Kidney capillary endothelial cell (primary cell): ENCODE measurements at regions not wholly inside any gene's neighbourhood (a gene's known extent, or its start where the extent isn't known, plus 50 kb on each side); places are given as distances from the start of the nearest gene placed in this dataset.
"Not testable (repeated sequence)": the region's sequence is repeated elsewhere in the genome, so short reads cannot be mapped to it uniquely, and the experiment has no call there.

Experiments
- DNase-seq: peaks from one replicate; pipeline ENCODE4 v3.0.0-alpha.2; 2018; ENCODE audit warnings: low spot score

DNA sequence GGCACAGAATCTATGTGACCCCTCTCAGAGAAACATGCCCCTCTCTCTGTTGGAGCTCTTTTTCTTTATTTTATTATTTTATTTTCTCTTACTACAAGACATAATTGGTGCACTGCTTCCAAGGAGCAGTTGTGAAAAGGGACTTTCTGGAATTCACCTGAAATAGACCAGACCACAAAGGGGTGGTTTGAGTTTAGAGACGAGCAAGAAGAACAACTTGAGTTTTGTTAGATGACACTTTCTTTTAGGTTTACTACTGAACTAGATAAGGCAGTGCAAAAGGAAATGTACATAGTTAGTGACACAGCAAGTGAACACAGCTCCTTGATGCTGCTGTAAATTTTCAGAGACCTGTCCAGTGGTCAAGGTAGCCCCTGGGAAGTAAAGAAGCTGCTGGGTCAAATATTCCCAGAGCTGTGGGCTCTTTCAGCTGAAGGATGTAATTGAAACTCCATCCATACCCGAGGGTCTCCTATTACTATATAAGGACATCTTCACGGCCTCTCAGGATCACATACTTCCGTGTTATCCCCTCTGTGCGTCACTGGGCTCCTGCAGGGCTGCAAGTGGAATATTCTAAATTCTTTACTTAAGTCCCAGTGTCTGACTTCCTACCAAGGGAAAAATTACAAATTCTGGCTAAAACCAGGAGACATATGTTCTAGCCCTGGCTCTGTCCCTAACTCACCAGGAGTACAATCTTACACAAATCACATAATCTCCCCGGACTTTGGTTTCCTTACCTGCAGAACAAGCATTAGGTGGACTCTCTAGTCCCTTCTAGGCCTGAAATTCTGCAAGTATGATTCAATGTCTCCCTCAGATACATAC is 69.1 kb upstream of the ADTRP start:
- DNase-seq, result no peak

GRCh38 chr6:11847068-11847467 is 68.5 kb upstream of the ADTRP start:
- not testable (repeated sequence) for DNase-seq

GRCh38 chr6:11845664-11846577 is 67.3 kb upstream of the ADTRP start:
- DNase-seq, result no peak

DNA sequence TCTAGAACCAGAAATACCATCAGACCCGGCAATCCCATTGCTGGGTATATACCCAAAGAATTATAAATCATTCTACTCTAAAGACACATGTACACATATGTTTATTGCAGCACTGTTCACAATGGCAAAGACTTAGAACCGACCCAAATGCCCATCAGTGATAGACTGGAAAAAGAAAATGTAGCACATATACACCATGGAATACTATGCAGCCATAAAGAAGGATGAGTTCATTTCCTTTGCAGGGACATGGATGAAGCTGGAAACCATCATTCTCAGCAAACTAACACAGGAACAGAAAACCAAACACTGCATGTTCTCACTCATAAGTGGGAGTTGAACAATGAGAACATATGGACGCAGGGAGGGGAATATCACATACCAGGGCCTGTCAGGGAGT is 64.2 kb upstream of the ADTRP start:
- not testable (repeated sequence) for DNase-seq

GRCh38 chr6:11835065-11835464 is 56.5 kb upstream of the ADTRP start:
- DNase-seq, result no peak

DNA sequence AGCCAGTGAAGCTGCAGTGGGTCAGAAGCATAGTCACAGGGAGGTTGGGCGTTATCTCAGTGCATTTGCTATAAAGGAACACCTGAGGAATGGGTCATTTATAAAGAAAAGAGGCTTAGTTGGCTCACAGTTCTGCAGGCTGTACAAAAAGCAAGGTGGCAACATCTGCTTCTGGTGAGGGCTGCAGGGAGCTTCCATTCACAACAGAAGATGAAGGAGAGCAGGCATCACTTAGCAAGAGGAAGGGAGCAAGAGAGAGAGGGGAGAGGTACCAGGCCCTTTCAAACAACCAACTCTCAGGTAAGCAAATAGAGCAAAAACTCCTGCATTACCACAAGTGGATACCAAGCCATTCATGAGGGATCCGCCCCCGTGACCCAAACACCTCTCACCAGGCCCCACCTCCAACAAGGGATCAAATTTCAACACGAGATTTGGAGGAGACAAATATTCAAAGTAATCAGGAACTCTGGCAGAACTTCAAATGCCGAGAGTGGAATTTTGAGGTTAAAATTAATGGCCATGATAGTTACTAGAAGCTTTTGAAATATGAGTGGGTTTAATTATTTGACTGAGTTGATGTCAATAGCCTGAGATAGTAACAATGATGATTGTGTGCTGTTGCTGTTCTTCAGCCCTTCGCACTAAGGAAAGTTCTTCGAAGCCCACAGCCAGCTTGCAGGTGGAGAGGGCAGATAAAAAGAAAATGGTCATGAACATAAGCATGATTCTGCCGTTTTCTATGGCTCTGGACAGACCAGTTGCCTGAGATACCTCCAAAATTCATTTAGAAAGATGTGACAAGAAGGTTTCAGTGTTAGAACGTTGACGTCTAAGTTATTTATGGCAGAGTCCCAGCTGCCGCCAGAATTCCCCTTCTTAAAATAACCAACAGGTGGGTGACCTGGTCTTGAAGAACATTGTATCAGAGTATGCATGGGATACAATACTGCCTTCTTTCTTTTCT is 55.3 kb upstream of the ADTRP start:
- no peak for DNase-seq

DNA sequence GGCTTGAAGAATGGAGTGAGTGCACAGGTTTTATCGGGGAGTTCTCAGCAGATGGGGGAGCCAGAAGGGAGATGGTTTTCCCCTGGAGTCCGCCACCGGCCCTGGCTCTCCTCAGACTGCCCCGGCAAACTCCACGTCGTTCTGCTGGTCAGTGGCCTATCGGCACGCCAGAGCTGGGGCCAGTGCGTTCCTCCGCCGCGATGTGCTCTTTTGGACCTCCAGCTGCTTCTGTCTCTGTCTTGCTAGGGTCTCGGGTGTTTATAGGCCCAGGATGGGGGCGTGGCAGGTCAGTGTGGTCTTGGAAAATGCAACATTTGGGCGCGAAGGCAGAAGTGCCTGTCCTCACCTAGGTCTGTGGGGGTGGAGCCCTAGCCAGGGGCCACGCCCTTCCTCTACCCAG is 53.0 kb upstream of the ADTRP start:
- DNase-seq, result no peak

- no peak for DNase-seq
These were observed 51.9 kb upstream of the ADTRP start for GRCh38 chr6:11830520-11830919.

- DNase-seq, result no peak
These were observed 51.5 kb upstream of the ADTRP start for GRCh38 chr6:11830105-11830504.

DNA sequence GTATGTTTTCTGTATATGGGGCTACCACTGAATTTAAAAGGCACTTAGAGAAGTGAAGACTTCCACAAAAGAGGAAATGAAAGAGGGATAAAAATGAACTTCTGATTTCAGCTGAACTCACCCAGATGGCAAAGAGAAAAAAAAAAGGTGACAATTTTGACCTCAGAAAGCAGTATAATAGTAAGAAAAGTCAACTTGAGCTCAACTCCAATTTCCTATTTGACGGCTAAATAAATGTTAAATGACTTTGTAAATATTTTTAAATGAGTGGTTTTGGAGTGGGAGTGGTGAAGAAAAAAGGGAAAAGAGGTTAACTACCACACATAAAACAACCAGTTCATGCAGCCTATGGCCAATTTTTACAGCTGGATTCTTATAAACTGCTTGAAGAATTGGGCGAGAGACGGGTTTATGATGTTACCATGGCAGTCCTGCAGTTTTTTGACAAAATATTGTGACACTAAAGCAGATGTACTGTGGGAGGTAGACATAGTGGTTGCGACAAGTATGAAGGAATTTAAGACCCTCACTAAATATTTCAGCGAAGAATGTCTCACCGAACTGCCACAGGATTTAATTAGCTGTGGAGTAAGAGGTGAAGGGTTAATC is 49.8 kb upstream of the ADTRP start:
- DNase-seq, result no peak
